ENCODE measurements at regions not wholly inside any gene's neighbourhood (a gene's known extent, or its start where the extent isn't known, plus 50 kb on each side); places are given as distances from the start of the nearest gene placed in this dataset.

DNA sequence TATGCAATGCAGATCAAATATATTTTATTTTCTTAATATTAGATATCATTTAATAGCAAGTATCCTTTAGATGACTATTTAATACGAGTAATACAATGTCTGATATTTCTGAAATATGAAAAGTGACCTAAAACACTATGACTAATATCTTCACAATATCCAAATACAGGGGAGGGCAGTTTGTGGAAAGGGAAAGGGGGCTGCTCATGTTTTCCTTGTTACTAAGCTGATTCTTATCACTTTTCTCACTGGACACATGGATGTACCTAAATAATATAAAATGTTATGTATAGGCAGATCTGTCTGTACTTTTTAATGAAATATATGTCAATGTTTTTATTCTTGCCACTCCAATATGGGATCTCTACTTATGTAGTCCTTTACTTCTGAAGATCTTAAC is 1879.1 kb upstream of the ACO1 start:
- ATAC-seq: no peak
- in situ Hi-C loops (cut with HindIII; ENCODE audit: extremely low pct_ligation_motif_present, low pct_unique_long_range_greater_than_20kb) (no loop called here), intact Hi-C loops (cut with micrococcal nuclease; ENCODE audit: unreplicated experiment) (no loop called here)
- H3K36me3 ChIP-seq (replicated peaks in 1 of 2; ENCODE audit: control insufficient read depth in 1 of 2, insufficient read depth in 2 of 2, low read length in 2 of 2): no peaks in the 10 kb centered on the region
- POLR2A ChIA-PET: no interaction called here
- no peaks in the 10 kb centered on the region for H3K4me1 ChIP-seq (ENCODE audit: insufficient read depth, low read length)
- H3K4me2 ChIP-seq (ENCODE audit: low read depth, low read length): no peak overlapping the region
- H3K9ac ChIP-seq (ENCODE audit: insufficient read depth, low read depth, low read length): no peak overlapping the region
- no peaks in the 10 kb centered on the region for H3K79me2 ChIP-seq (ENCODE audit: insufficient read depth, low read length)
- no peak for FAIRE-seq
- no peak for DNase-seq (ENCODE audit: low spot score)
- TF ChIP-seq KLF15 (CRISPR knock-in tag; IDR thresholded peaks at IDR 0.05; ENCODE audit: borderline replicate concordance) (no peak), TEAD3 (CRISPR knock-in tag; optimal IDR thresholded peaks at IDR 0.05; ENCODE audit: borderline replicate concordance) (no peak), XBP1 (CRISPR knock-in tag; IDR thresholded peaks at IDR 0.05) (no peak), ZNF543 (CRISPR knock-in tag; IDR thresholded peaks at IDR 0.05) (no peak), CHD4 (IDR thresholded peaks at IDR 0.05; ENCODE audit: borderline replicate concordance, low read length) (no peak), ZSCAN29 (CRISPR knock-in tag; conservative IDR thresholded peaks at IDR 0.05) (no peak), ERF (CRISPR knock-in tag; IDR thresholded peaks at IDR 0.05) (no peak), SRF (IDR thresholded peaks at IDR 0.05; ENCODE audit: low read depth, low read length) (no peak), TGIF2 (CRISPR knock-in tag; IDR thresholded peaks at IDR 0.05) (no peak)
- H3K27me3 ChIP-seq (ENCODE audit: control insufficient read depth in 1 of 2, insufficient read depth in 2 of 2, low read length in 2 of 2): no peaks in the 10 kb centered on the region
- H3K4me3 ChIP-seq (replicated peaks in 1 of 3; ENCODE audit: insufficient read depth in 1 of 3, low read depth in 2 of 3, low read length in 3 of 3): no peak overlapping the region
- WGBS (ENCODE audit: low lambda C conversion rate): 0% methylated on average over 1 of the region's 1 CpG
- no peak overlapping the region for H2AFZ ChIP-seq (ENCODE audit: low read length)
- no peaks in the 10 kb centered on the region for H3K9me3 ChIP-seq (ENCODE audit: low read length)
- CTCF ChIA-PET (ENCODE audit: low intra/inter-chr PET ratio, low total read pairs): no interaction called here
- no peak overlapping the region for H3K27ac ChIP-seq (ENCODE audit: extremely low read length, insufficient read depth, low read length)
- BruUV-seq (replicated peaks): no TSS peak
- no peaks in the 10 kb centered on the region for H4K20me1 ChIP-seq (ENCODE audit: insufficient read depth, low read length)

- Histone ChIP-seq H3K9ac (ENCODE audit: insufficient read depth, low read depth, low read length) (no peak overlapping the region), H3K4me1 (ENCODE audit: insufficient read depth, low read length) (no peaks in the 10 kb centered on the region), H3K27ac (ENCODE audit: extremely low read length, insufficient read depth, low read length) (no peak overlapping the region), H2AFZ (ENCODE audit: low read length) (no peak overlapping the region), H3K4me3 (replicated peaks in 1 of 3; ENCODE audit: insufficient read depth in 1 of 3, low read depth in 2 of 3, low read length in 3 of 3) (no peak overlapping the region), H3K79me2 (ENCODE audit: insufficient read depth, low read length) (no peaks in the 10 kb centered on the region), H3K4me2 (ENCODE audit: low read depth, low read length) (no peak overlapping the region), H3K27me3 (ENCODE audit: control insufficient read depth in 1 of 2, insufficient read depth in 2 of 2, low read length in 2 of 2) (no peaks in the 10 kb centered on the region), H3K36me3 (replicated peaks in 1 of 2; ENCODE audit: control insufficient read depth in 1 of 2, insufficient read depth in 2 of 2, low read length in 2 of 2) (no peaks in the 10 kb centered on the region), H4K20me1 (ENCODE audit: insufficient read depth, low read length) (no peaks in the 10 kb centered on the region), H3K9me3 (ENCODE audit: low read length) (no peaks in the 10 kb centered on the region)
- ATAC-seq (no peak), FAIRE-seq (no peak), DNase-seq (ENCODE audit: low spot score) (no peak)
- in situ Hi-C loops (cut with HindIII; ENCODE audit: extremely low pct_ligation_motif_present, low pct_unique_long_range_greater_than_20kb) (no loop called here), intact Hi-C loops (cut with micrococcal nuclease; ENCODE audit: unreplicated experiment) (no loop called here)
- BruUV-seq (replicated peaks): no TSS peak
- ChIA-PET POLR2A (no interaction called here), CTCF (ENCODE audit: low intra/inter-chr PET ratio, low total read pairs) (no interaction called here)
- TF ChIP-seq ZNF772 (CRISPR knock-in tag; IDR thresholded peaks at IDR 0.05) (no peak), ZSCAN31 (CRISPR knock-in tag; IDR thresholded peaks at IDR 0.05; ENCODE audit: low read depth) (no peak), ZEB1 (IDR thresholded peaks at IDR 0.05; ENCODE audit: insufficient replicate concordance, low read depth) (no peak), HHEX (CRISPR knock-in tag; IDR thresholded peaks at IDR 0.05) (no peak), TEF (CRISPR knock-in tag; IDR thresholded peaks at IDR 0.05) (no peak), ZNF205 (CRISPR knock-in tag; IDR thresholded peaks at IDR 0.05) (no peak), TAF15 (IDR thresholded peaks at IDR 0.05; ENCODE audit: low read depth, low read length, poor library complexity, severe bottlenecking) (no peak), HOXA7 (CRISPR knock-in tag; IDR thresholded peaks at IDR 0.05) (no peak), LBX2 (CRISPR knock-in tag; IDR thresholded peaks at IDR 0.05; ENCODE audit: borderline replicate concordance) (no peak)
- TF ChIP-seq, protein P1, sequence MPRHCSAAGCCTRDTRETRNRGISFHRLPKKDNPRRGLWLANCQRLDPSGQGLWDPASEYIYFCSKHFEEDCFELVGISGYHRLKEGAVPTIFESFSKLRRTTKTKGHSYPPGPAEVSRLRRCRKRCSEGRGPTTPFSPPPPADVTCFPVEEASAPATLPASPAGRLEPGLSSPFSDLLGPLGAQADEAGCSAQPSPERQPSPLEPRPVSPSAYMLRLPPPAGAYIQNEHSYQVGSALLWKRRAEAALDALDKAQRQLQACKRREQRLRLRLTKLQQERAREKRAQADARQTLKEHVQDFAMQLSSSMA (CRISPR knock-in tag; IDR thresholded peaks at IDR 0.05): no peak
- TF ChIP-seq, protein P2, sequence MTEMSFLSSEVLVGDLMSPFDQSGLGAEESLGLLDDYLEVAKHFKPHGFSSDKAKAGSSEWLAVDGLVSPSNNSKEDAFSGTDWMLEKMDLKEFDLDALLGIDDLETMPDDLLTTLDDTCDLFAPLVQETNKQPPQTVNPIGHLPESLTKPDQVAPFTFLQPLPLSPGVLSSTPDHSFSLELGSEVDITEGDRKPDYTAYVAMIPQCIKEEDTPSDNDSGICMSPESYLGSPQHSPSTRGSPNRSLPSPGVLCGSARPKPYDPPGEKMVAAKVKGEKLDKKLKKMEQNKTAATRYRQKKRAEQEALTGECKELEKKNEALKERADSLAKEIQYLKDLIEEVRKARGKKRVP (CRISPR knock-in tag; IDR thresholded peaks at IDR 0.05): no peak
- WGBS (ENCODE audit: low lambda C conversion rate): 0% methylated on average over 2 of the region's 2 CpGs
Measured at GRCh38 chr9:30506749-30507148, 1877.7 kb upstream of the ACO1 start.
